ENCODE measurements at regions not wholly inside any gene's neighbourhood (a gene's known extent, or its start where the extent isn't known, plus 50 kb on each side); places are given as distances from the start of the nearest gene placed in this dataset.

GRCh38 chr13:105890509-105890908 lies 645.0 kb downstream of the EFNB2 start:
- TF ChIP-seq, protein P1, sequence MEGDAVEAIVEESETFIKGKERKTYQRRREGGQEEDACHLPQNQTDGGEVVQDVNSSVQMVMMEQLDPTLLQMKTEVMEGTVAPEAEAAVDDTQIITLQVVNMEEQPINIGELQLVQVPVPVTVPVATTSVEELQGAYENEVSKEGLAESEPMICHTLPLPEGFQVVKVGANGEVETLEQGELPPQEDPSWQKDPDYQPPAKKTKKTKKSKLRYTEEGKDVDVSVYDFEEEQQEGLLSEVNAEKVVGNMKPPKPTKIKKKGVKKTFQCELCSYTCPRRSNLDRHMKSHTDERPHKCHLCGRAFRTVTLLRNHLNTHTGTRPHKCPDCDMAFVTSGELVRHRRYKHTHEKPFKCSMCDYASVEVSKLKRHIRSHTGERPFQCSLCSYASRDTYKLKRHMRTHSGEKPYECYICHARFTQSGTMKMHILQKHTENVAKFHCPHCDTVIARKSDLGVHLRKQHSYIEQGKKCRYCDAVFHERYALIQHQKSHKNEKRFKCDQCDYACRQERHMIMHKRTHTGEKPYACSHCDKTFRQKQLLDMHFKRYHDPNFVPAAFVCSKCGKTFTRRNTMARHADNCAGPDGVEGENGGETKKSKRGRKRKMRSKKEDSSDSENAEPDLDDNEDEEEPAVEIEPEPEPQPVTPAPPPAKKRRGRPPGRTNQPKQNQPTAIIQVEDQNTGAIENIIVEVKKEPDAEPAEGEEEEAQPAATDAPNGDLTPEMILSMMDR (IDR thresholded peaks at IDR 0.05) = no peak
- no peak for TF ChIP-seq POLR2AphosphoS5 (IDR thresholded peaks at IDR 0.05)
